ENCODE measurements at regions not wholly inside any gene's neighbourhood (a gene's known extent, or its start where the extent isn't known, plus 50 kb on each side); places are given as distances from the start of the nearest gene placed in this dataset.

GRCh38 chr4:83809581-83809980 lies 273.7 kb downstream of the GPAT3 start:
- in situ Hi-C loops (cut with HindIII; ENCODE audit: low sequenced_read_pairs), result no loop called here
- DNase-seq (ENCODE audit: low read depth, low spot score), result no peak
- no peak overlapping the region for H3K4me3 ChIP-seq (ENCODE audit: low read depth, low read length)
- no peak for TF ChIP-seq CTCF (IDR thresholded peaks at IDR 0.05; ENCODE audit: low read depth, low read length)

GRCh38 chr4:83793481-83793880 lies 257.6 kb downstream of the GPAT3 start:
- in situ Hi-C loops (cut with HindIII; ENCODE audit: low sequenced_read_pairs), result no loop called here
- no peak overlapping the region for H3K4me3 ChIP-seq (ENCODE audit: low read depth, low read length)
- TF ChIP-seq CTCF (IDR thresholded peaks at IDR 0.05; ENCODE audit: low read depth, low read length), result no peak

GRCh38 chr4:83785891-83786290 lies 250.0 kb downstream of the GPAT3 start:
- TF ChIP-seq CTCF (IDR thresholded peaks at IDR 0.05; ENCODE audit: low read depth, low read length), result no peak
- no peak for DNase-seq (ENCODE audit: low read depth, low spot score)
- H3K4me3 ChIP-seq (ENCODE audit: low read depth, low read length), result no peak overlapping the region
- in situ Hi-C loops (cut with HindIII; ENCODE audit: low sequenced_read_pairs), result no loop called here

More at GRCh38 chr4:83793481-83793880, 257.6 kb downstream of the GPAT3 start:
- DNase-seq (ENCODE audit: low read depth, low spot score), result no peak

- in situ Hi-C loops (cut with HindIII; ENCODE audit: low sequenced_read_pairs), result no loop called here
- no peak for DNase-seq (ENCODE audit: low read depth, low spot score)
- H3K4me3 ChIP-seq (ENCODE audit: low read depth, low read length), result no peak overlapping the region
- no peak for TF ChIP-seq CTCF (IDR thresholded peaks at IDR 0.05; ENCODE audit: low read depth, low read length)
Measured at GRCh38 chr4:83783215-83783614, 247.3 kb downstream of the GPAT3 start.

GRCh38 chr4:83782591-83782990 lies 246.7 kb downstream of the GPAT3 start:
- DNase-seq (ENCODE audit: low read depth, low spot score), result no peak
- TF ChIP-seq CTCF (IDR thresholded peaks at IDR 0.05; ENCODE audit: low read depth, low read length), result no peak
- in situ Hi-C loops (cut with HindIII; ENCODE audit: low sequenced_read_pairs), result no loop called here
- H3K4me3 ChIP-seq (ENCODE audit: low read depth, low read length), result no peak overlapping the region

- DNase-seq (ENCODE audit: low read depth, low spot score), result no peak
- TF ChIP-seq CTCF (IDR thresholded peaks at IDR 0.05; ENCODE audit: low read depth, low read length), result no peak
- no peak overlapping the region for H3K4me3 ChIP-seq (ENCODE audit: low read depth, low read length)
- in situ Hi-C loops (cut with HindIII; ENCODE audit: low sequenced_read_pairs), result no loop called here
Measured at GRCh38 chr4:83781434-83781833, 245.5 kb downstream of the GPAT3 start.
